Spleen (tissue), 7 donors: ENCODE measurements at regions not wholly inside any gene's neighbourhood (a gene's known extent, or its start where the extent isn't known, plus 50 kb on each side); places are given as distances from the start of the nearest gene placed in this dataset.

Experiments
- CTCF ChIP-seq, 11 experiments: fragments of 200-600 bp in 7 of 11; fragments of 450-650 bp in 4 of 11; sonication (generic) in 4 of 11; IDR thresholded peaks in 8 of 11; conservative IDR thresholded peaks in 3 of 11; 1 replicate in 7 of 11; 2 replicates in 4 of 11; pipeline versions ENCODE4 v1.4.0 to v1.8.0; 2016 to 2021; ENCODE audit warnings: antibody characterized with exemption in 11 of 11, inconsistent platforms in 4 of 11, mild to moderate bottlenecking in 1 of 11
- POLR2A ChIP-seq, 3 donors: fragments of 450-650 bp; IDR thresholded peaks; one replicate each; pipeline ENCODE4 v1.5.1; 2017; ENCODE audit warnings: antibody characterized with exemption in 3 of 3, mild to moderate bottlenecking in 1 of 3
- POLR2AphosphoS5 ChIP-seq, 3 donors: sonication (generic); formaldehyde crosslinking; IDR thresholded peaks; one replicate each; pipeline ENCODE4 v1.5.1; 2017; ENCODE audit warnings: antibody characterized with exemption in 3 of 3
- donor health status: DM: no; HTN: no; CAD: no; lungs with moderate emphysema.
- donor health status: DM: no; HTN: no; CAD: no.
- donor health status: DM: no; HTN: no; CAD: no.

- TF ChIP-seq CTCF (IDR thresholded peaks at IDR 0.05 in 8 of 11, conservative IDR thresholded peaks at IDR 0.05 in 3 of 11): peak in 4 of 11 experiments; percentile 14 to 34 (median 23)
- no peak for TF ChIP-seq POLR2AphosphoS5 (IDR thresholded peaks at IDR 0.05)
- no peak for TF ChIP-seq POLR2A (IDR thresholded peaks at IDR 0.05)
These were observed 234.4 kb upstream of the MTNR1B start for GRCh38 chr11:92735039-92735438.
